ENCODE measurements at regions not wholly inside any gene's neighbourhood (a gene's known extent, or its start where the extent isn't known, plus 50 kb on each side); places are given as distances from the start of the nearest gene placed in this dataset.
"Not testable (repeated sequence)": the region's sequence is repeated elsewhere in the genome, so short reads cannot be mapped to it uniquely, and the experiment has no call there.

DNA sequence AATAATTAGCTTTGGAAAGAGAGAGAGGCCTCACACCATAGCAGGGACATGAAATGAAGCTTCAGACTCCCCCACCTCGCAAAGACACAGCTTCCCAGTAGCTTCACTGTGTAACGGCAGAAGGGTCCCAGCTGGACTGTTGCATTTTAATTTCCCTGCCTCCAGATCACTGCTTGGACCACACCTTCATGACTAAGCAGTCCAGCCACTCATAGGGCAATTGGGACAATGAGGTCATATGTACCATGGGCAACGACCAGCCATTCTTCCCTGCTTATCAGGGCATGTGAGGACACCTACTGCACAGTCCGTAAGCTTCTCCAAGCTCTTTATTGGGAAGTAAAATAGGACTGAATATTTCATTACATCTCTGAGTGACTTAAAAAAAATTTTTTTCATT, 183.0 kb downstream of the MREG start:
- DNase-seq: no peak

DNA sequence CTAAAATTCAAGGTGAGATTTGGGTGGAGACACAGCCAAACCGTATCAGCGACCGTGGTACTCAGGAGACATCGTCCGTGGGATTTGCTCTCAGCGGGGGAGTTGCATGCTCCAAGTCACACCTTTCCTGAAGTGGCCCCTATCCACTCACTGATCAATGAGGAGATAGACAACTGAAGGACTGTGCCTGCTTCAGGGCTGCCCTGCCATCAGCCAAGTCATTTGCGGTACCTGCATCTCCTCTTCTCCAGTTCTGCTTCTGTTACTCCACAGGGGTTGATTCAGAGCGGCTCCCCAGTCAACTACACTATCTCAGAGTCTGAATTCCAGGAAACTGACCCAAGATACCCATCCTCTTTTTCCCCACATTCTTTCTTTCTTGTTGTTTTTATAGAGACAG, 184.1 kb downstream of the MREG start:
- DNase-seq: no peak

DNA sequence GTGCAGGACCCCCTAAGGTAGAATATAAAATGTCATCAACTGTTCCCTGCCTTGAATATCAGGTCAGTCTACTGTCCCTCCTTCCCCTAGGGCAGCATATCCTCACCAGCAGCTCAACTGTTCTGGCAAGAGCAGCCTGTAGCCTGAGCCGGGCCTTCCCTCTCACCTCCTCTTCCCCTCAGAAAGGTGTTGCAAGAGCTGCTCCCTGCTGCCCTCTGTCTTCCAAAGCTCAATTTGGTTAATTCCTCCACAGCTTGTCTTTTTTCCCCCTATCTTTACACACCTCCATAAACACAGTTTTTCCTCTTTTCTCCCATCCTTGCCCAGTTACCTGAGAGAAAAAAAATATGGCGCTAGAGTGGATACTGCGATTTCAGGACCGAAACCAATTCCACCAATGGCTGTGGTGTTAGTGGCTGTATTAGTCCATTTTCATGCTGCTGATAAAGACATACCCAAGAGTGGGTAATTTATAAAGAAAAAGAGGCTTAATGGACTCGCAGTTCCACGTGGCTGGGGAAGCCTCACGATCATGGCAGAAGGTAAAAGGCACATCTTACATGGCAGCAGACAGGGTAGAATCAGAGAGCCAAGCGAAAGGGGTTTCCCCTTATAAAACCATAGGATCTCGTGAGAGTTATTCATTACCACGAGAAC, 184.7 kb downstream of the MREG start:
- no peak for DNase-seq

DNA sequence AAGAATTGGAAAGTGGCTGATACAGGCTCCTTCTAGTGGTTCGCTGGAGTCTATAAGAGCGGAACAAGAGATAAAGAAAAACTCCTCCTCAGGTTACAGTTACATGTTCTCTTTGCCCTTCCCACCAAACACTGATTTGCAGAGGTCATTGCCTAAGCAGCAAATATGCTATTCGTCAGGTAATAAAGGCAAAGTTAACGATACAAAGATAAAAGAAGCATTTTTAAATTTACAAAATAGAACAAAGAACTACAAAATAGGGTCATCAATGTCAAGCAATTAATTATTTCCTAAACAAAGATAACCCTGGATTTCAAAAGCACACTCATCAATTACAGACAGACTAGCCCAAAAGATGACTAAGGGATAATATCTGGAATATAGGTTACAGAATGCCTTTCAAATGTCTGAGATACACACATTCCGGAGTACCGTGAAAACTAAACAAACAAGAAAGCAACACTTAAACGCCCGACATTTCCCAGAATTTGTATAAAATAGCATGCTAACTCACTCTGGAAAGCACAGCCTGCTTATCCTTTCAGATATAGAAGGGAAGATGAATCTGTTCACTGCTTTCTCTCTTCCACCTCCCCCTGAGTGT, 186.4 kb downstream of the MREG start:
- DNase-seq: no peak

DNA sequence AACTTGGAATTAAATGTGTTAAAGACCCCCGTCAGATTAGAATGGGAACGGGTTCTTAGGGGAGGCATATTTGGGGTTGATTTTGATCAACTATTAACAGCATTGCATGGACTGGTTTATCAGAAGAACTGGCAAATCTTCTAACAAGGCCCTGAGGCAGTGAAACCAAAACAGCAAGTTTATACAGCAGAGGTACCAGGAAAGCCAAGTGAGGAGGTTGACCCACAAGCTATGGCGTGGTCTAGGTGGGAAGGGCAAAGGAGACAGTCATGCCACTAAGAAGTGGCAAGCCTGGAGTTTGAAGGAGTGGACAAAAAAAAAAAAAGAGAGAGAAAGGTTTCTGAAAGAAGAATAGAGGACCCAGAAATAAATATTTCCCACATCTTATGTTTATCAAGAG, 187.0 kb downstream of the MREG start:
- no peak for DNase-seq

GRCh38 chr2:215825707-215826106, 187.6 kb downstream of the MREG start:
- DNase-seq: no peak

GRCh38 chr2:215821298-215821697, 192.1 kb downstream of the MREG start:
- DNase-seq: not testable (repeated sequence)

DNA sequence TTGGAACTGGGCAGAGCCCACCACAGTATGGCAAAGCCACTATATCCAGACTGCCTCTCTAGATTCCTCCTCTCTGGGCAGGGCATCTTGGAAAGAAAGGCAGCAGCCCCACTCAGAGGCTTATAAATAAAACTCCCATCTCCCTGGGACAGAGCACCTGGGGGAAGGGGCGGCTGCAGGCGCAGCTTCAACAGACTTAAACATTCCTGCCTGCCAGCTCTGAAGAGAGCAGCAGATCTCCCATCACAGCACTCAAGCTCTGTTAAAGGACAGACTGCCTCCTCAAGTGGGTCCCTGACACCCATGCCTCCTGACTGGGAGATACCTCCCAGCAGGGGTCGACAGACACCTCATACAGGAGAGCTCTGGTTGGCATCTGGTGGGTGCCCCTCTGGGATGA, 193.6 kb downstream of the MREG start:
- DNase-seq: not testable (repeated sequence)

GRCh38 chr2:215817046-215817445, 196.3 kb downstream of the MREG start:
- DNase-seq: no peak

DNA sequence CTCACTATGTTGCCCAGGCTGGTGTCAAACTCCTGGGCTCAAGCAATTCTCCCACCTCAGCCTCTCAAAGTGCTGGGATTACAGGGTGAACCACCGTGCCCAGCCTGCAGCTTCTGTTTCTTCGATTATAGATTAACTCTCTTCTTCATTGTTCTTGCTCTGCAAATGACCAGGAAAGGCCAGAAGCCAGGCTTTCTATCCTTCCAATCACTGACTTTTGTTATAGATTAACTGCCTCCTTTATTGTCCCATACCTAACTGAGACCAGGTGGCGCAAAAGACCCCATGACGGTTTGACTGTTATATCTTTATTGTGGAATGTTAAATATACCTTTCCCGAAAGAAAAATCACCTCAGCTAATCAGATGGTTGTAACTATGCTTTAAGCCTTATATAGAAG, 196.9 kb downstream of the MREG start:
- no peak for DNase-seq

DNA sequence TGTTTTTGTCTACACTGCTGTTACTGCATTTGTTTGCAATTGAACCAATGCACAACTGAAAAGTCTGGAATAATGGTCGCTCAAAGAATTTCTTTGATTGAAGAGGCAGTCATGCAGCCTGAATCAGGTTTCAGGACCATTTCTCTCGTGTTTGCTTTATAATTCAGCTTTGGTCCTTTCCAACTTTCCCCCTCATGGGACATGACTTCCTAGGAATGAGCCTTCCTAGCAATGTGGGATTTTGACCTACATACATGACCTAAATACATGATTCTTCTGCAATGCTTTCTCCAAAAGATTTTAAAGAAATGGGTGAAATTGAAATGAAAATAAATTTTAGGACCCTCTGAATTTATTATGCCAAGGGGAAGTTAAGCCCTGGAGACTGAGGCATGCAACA, 197.4 kb downstream of the MREG start:
- DNase-seq: no peak

DNA sequence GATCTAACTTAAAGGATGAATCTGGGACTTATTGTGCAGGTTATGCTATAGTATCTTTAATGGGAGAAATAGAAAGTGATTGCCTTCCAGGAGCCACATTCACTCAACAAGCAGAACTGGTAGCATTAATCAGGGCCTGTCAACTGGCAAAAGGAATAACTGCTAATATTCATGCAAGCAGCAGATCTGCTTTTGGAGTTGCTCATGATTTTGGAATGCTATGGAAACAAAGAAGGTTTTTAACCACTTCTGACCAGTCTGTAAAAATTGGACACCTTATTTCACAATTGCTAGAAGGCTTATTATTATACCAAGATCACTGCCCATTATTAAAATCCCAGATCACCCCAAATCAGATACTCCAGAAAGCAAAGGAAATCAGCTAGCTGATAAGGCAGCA, 200.4 kb downstream of the MREG start:
- no peak for DNase-seq

DNA sequence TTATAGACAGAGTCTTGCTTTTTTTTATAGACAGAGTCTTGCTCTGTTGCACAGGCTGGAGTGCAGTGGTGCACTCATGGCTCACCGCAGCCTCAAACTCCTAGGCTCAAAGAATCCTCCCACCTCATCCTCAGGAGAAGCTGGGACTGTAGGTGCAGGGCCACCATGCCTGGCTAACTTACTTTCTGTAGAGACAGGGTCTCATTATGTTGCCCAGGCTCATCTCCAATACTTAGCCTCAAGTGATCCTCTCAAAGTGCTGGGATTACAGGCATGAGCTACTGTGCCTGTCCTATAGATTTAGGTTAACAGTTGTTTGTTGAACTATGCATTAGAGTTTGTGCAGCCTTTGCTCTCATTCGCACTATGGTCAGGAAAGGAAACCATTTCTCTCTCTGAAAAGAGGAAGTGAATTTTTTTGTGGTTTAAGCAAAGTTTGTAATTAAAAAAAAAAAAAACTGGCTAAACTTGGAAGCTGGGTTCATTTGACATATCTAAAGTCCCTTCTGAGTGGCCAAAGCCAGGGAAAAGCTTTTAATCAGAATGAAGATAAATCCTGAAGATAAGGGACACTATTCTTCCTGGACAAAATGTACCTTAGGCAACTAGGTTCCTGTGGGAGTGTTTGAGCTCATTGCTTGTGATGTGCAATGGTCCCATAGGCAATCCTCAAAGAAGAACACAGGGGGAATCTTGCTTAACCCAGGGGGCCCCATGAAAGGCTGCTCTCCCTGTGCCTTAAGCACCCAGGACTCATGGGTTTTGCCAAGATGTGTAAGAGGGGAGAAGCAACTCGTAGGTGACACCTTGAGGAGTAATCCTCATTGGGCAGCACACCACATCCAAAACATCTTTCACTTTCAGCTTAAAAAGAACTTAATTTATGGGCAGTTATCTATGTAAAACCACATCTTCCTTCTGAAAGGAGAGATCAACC, 201.7 kb downstream of the MREG start:
- DNase-seq: no peak

GRCh38 chr2:215811003-215811402, 202.3 kb downstream of the MREG start:
- no peak for DNase-seq

DNA sequence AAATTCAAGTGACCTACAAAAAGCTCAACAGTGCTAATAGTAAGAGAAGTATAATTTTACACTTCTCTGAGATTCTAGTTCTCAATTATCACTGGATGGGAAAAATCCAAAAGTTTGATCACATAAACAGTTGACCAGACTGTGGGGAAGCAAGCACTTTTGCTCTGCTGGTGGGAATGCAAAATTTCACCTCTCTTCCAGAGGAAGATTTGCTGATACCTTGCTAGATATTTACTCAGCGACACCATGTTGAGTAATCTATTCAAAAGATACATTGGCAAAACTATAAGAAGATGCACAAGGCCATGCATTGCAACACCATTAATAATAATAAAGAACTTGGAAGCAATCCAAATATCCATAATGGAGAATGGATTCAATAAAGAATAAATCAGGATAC, 204.4 kb downstream of the MREG start:
- no peak for DNase-seq

GRCh38 chr2:215808194-215808593, 205.2 kb downstream of the MREG start:
- no peak for DNase-seq

DNA sequence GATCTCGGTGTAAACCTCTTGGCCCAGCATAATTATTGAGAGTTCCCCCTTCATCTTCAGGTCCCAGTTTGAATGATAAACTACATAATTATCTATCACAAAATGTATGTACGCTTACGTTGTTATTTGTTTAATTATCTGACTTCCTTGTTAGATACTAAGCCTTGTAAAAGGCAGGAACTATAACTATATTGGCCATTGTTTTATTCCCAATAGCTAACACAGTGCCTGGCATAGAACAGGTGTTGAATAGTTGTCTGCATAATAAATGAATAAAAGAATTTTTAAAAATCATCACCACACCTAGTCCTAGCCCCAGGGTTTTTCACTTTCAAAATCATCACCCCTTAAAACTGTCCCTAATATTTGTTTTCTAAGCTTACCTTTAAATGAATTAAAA, 207.9 kb downstream of the MREG start:
- DNase-seq: no peak

DNA sequence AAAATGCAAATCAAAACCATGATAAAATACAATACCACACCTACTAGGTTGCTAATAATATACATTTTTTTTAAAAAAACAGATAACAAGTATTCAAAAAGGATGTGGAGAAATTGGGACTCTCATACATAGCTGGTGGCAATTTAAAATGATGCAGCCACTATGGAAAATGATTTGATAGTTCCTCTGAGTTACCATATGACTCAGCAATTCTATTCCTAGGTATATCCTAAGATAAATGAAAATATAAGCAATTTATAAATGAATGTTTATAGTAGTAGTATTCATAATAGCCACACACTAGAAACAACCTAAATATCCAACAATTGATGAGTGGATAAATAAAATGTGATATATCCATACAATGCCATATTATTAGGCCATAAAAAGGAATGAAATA, 210.2 kb downstream of the MREG start:
- DNase-seq: no peak

- no peak for DNase-seq
Observed at GRCh38 chr2:215799194-215799593, 214.2 kb downstream of the MREG start.

GRCh38 chr2:215797676-215798075, 215.7 kb downstream of the MREG start:
- DNase-seq: no peak

DNA sequence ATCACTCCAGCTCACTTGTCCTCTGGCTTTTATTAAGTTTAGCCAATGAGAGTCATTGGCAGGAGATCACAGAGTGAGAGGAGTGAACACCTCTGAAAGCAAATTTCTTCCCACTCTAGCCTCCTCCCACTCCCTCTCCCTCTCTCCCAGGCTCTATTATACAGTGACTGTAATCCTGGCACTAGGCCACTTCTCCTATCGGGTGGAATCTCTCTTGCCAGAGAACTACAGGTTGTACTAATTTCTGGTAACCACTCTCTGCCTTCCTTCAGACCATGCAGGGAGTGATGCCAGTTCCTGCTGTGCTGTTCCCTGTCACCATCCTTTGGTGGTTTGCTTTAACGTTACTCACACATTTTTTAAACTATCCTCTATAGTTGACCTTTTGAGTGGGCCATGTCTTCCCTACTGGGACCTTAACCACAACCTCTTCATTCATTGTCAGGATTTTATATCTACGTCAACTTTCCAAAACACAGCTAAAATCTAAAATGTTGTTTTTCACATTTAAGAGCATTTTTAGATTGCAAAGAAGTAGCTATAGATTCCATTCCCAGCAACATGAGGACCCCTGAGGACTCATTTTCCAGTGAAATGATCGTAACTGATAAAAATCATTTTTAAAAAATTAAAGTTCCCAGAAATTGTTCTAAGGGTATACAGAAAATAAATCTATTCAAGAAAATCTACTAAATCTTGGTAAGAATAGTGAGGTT, 217.1 kb downstream of the MREG start:
- no peak for DNase-seq

DNA sequence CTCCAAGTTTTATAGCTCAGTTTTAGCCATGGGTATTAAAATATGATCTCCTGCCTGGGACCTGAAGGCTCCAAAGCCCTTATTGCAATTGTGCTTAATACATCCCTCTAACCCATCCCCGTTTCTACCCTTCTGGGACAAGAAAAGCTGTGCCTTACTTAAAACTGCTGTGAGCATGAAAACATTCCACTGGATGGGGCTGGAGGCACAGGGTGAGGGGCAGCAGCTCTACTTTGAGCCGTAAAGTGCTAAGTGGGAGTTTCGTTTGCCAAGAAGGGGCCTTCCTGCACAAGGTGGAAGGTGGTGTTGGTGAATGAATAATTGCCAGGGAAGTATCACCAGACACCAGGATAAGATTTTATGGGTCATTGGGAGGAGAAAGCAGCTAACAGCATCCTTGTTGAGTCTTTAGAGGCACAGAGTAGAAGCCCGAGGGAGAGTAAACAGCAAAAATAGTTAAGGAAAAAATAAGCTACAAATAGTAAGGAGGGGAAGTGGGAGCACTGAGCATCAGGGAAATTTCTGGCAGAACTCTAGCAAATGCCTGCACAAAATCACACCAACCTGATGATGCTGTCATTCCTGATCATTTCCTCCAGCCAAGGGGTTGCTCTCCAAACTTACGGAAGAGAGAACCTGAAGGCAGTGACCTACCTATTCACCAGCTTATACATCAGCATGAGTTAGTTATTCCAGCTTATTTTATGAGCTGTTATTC, 218.4 kb downstream of the MREG start:
- no peak for DNase-seq

Measured in NCI-H2081 treated with DMSO at 0.1 percent for 48 hours (cell line).